Endothelial cell of umbilical vein (primary cell): ENCODE measurements at regions not wholly inside any gene's neighbourhood (a gene's known extent, or its start where the extent isn't known, plus 50 kb on each side); places are given as distances from the start of the nearest gene placed in this dataset.

Experiments
- BruUV-seq: library from RNA; stranded (reverse); fragments of 400-500 nt; replicated peaks from 2 replicates; lab custom pipeline; 2021; lab: Mats Ljungman, UMichigan
- CTCF ChIA-PET: fragments of 300-600, 350-600 bp; sonication (Branson Sonifier 250); formaldehyde crosslinking; loops from one replicate; lab custom pipeline; 2021; ENCODE audit warnings: antibody characterized with exemption, inconsistent platforms; lab: Charles Lee
- POLR2A ChIA-PET: fragments of 300-600, 350-600 bp; sonication (Branson Sonifier 250); formaldehyde crosslinking; loops from one replicate; lab custom pipeline; 2021; ENCODE audit warnings: antibody characterized with exemption, inconsistent platforms; lab: Charles Lee
- DNase-seq: peaks from one replicate; pipeline ENCODE4 v3.0.0-alpha.2; 2011; ENCODE audit warnings: low read depth, low spot score
- FAIRE-seq: peaks from 2 replicates; lab custom pipeline; 2011; peaks lifted over from hg19 to GRCh38; lab: Jason Lieb, UNC
- H2AFZ ChIP-seq: 2 replicates; pipeline ENCODE4 v1.6.0; 2012; ENCODE audit warnings: low read depth, low read length, control low read depth, inconsistent platforms
- H3K27ac ChIP-seq: 2 replicates; pipeline ENCODE4 v1.5.1; 2011; ENCODE audit warnings: low read depth, mild to moderate bottlenecking, control low read depth, low read length, moderate library complexity; ENCODE audit not compliant: insufficient read depth
- H3K27me3 ChIP-seq, 2 experiments: 2 replicates each; pipeline versions ENCODE4 v1.6.0 to v1.6.1; 2011; ENCODE audit warnings: low read length in 2 of 2, mixed read lengths in 1 of 2; ENCODE audit not compliant: control insufficient read depth in 2 of 2, insufficient read depth in 2 of 2
- H3K36me3 ChIP-seq, 2 experiments: 2 replicates in 1 of 2; 3 replicates in 1 of 2; pipeline ENCODE4 v1.5.1; 2011; ENCODE audit warnings: low read length in 2 of 2, mild to moderate bottlenecking in 1 of 2, moderate library complexity in 1 of 2; ENCODE audit not compliant: control insufficient read depth in 2 of 2, insufficient read depth in 2 of 2; ENCODE audit errors: extremely low read depth in 1 of 2
- H3K4me1 ChIP-seq: 3 replicates; pipeline ENCODE4 v1.5.1; 2011; ENCODE audit warnings: mild to moderate bottlenecking, low read length; ENCODE audit not compliant: control insufficient read depth, insufficient read depth; ENCODE audit errors: extremely low read depth
- H3K4me2 ChIP-seq: 2 replicates; pipeline ENCODE4 v1.6.1; 2011; ENCODE audit warnings: low read length, control low read depth, mixed read lengths; ENCODE audit not compliant: insufficient read depth
- H3K4me3 ChIP-seq, 3 experiments: fragments of 200-600 bp in 1 of 3; sonication (generic), shearing (Covaris generic) in 1 of 3; replicated peaks in 1 of 3; 2 replicates each; pipeline ENCODE4 v1.5.1; 2011 to 2016; ENCODE audit warnings: control low read depth in 3 of 3, low read length in 3 of 3, mild to moderate bottlenecking in 2 of 3, inconsistent platforms in 1 of 3, low read depth in 1 of 3, moderate library complexity in 1 of 3; ENCODE audit not compliant: insufficient read depth in 1 of 3
- H3K79me2 ChIP-seq: 2 replicates; pipeline ENCODE4 v1.6.0; 2012; ENCODE audit warnings: low read length, inconsistent platforms; ENCODE audit not compliant: control insufficient read depth, insufficient read depth
- H3K9ac ChIP-seq: replicated peaks from 2 replicates; pipeline ENCODE3; 2011; ENCODE audit warnings: low read length, control low read depth; ENCODE audit not compliant: insufficient read depth; ENCODE audit errors: extremely low read depth
- H3K9me1 ChIP-seq: replicated peaks from 3 replicates; pipeline ENCODE4 v1.6.0; 2011; ENCODE audit warnings: mild to moderate bottlenecking, low read length; ENCODE audit not compliant: control insufficient read depth, insufficient read depth; ENCODE audit errors: extremely low read depth
- H3K9me3 ChIP-seq: replicated peaks from 2 replicates; pipeline ENCODE4 v1.5.1; 2012; ENCODE audit warnings: low read length, inconsistent platforms; ENCODE audit not compliant: control insufficient read depth, insufficient read depth
- H4K20me1 ChIP-seq: replicated peaks from 2 replicates; pipeline ENCODE3; 2011; ENCODE audit warnings: mild to moderate bottlenecking, low read length; ENCODE audit not compliant: control insufficient read depth, insufficient read depth; ENCODE audit errors: extremely low read depth
- EZH2 ChIP-seq: IDR thresholded peaks from 2 replicates; pipeline ENCODE4 v1.6.1; 2012; ENCODE audit warnings: borderline replicate concordance, low read depth, mild to moderate bottlenecking, moderate library complexity, low read length, inconsistent platforms; ENCODE audit not compliant: severe bottlenecking
- FOS ChIP-seq: IDR thresholded peaks from 2 replicates; pipeline ENCODE4 v1.6.1; 2011; ENCODE audit warnings: mild to moderate bottlenecking, low read length, moderate library complexity, borderline replicate concordance; ENCODE audit not compliant: insufficient read depth
- GATA2 ChIP-seq: IDR thresholded peaks from 2 replicates; pipeline ENCODE4 v1.7.0; 2011; ENCODE audit warnings: low read depth, mild to moderate bottlenecking, moderate library complexity, mixed read lengths, low read length; ENCODE audit not compliant: insufficient read length, insufficient read depth
- JUN ChIP-seq: IDR thresholded peaks from 2 replicates; pipeline ENCODE4 v1.6.1; 2011; ENCODE audit warnings: borderline replicate concordance, low read depth; ENCODE audit not compliant: insufficient read length, insufficient read depth
- MYC ChIP-seq: IDR thresholded peaks from one replicate; pipeline ENCODE4 v1.6.1; 2011; ENCODE audit warnings: mild to moderate bottlenecking, low read depth, low read length
- POLR2A ChIP-seq: IDR thresholded peaks from 2 replicates; pipeline ENCODE4 v1.6.1; 2012; ENCODE audit warnings: low read depth, mild to moderate bottlenecking, control low read depth, low read length
- POLR2AphosphoS5 ChIP-seq: IDR thresholded peaks from 2 replicates; pipeline ENCODE4 v1.6.1; 2012; ENCODE audit warnings: low read depth, mild to moderate bottlenecking, control low read depth, low read length, moderate library complexity; ENCODE audit not compliant: insufficient read depth
- dilution Hi-C: fragments of 300-500 bp; cut with MboI; formaldehyde crosslinking; loops from one replicate; pipeline ENCODE4 v1.15.0; 2019; ENCODE audit warnings: low sequenced_read_pairs; ENCODE audit not compliant: extremely low pct_ligation_motif_present
- intact Hi-C: fragments of 100-400 bp; cut with micrococcal nuclease; formaldehyde crosslinking; loops from one replicate; pipeline ENCODE4 v1.10.0; 2022
- TF ChIP-seq, protein P1 (sequence below): IDR thresholded peaks from 2 replicates; pipeline ENCODE4 v1.6.1; 2011; ENCODE audit not compliant: insufficient read depth, insufficient read length
- TF ChIP-seq, protein P2 (sequence below), 2 donors: IDR thresholded peaks; 1 replicate in 1 of 2; 2 replicates in 1 of 2; pipeline ENCODE4 v1.5.1; 2011; ENCODE audit warnings: low read length in 2 of 2, mild to moderate bottlenecking in 2 of 2, moderate library complexity in 2 of 2, control low read depth in 1 of 2, inconsistent platforms in 1 of 2, low read depth in 1 of 2; ENCODE audit not compliant: insufficient read depth in 1 of 2; ENCODE audit errors: extremely low read depth in 1 of 2

GRCh38 chr2:144084114-144084661 lies 435.7 kb downstream of the ZEB2 start:
- no peaks in the 10 kb centered on the region for H4K20me1 ChIP-seq
- intact Hi-C loops (no loop called here), dilution Hi-C loops (no loop called here)
- no peaks in the 10 kb centered on the region for H3K9me1 ChIP-seq
- no peaks in the 10 kb centered on the region for H3K36me3 ChIP-seq
- DNase-seq (peak; percentile 16), FAIRE-seq (no peak)
- no peaks in the 10 kb centered on the region for H3K4me1 ChIP-seq
- no peak overlapping the region for H3K4me2 ChIP-seq
- no peak overlapping the region for H3K4me3 ChIP-seq
- no peaks in the 10 kb centered on the region for H3K9me3 ChIP-seq
- H3K27me3 ChIP-seq, result no peaks in the 10 kb centered on the region
- ChIA-PET POLR2A (no interaction called here), CTCF (interaction anchor here (1.6 kb wide), 1 partner anchor 15 kb away, joined by 6 read pairs; no protein-coding TSS in a partner anchor)
- no peaks in the 10 kb centered on the region for H3K79me2 ChIP-seq
- H2AFZ ChIP-seq, result no peak overlapping the region
- BruUV-seq, result no TSS peak
- no peak overlapping the region for H3K27ac ChIP-seq
- TF ChIP-seq MYC, result no peak
- TF ChIP-seq FOS, result peak; percentile 42
- no peak overlapping the region for H3K9ac ChIP-seq

- no peaks in the 10 kb centered on the region for H3K36me3 ChIP-seq
- H3K79me2 ChIP-seq, result no peaks in the 10 kb centered on the region
- CTCF ChIA-PET, result interaction anchor here (1.6 kb wide), 1 partner anchor 16 kb away, joined by 6 read pairs; no protein-coding TSS in a partner anchor
- POLR2A ChIA-PET, result no interaction called here
- no peaks in the 10 kb centered on the region for H4K20me1 ChIP-seq
- H3K9ac ChIP-seq, result no peak overlapping the region
- no peaks in the 10 kb centered on the region for H3K4me1 ChIP-seq
- no peak for DNase-seq
- dilution Hi-C loops (no loop called here), intact Hi-C loops (no loop called here)
- H3K9me1 ChIP-seq, result no peaks in the 10 kb centered on the region
- H3K9me3 ChIP-seq, result no peaks in the 10 kb centered on the region
- no peaks in the 10 kb centered on the region for H3K27me3 ChIP-seq
- BruUV-seq, result no TSS peak
- TF ChIP-seq POLR2A, result no peak
- no peak for TF ChIP-seq EZH2
- TF ChIP-seq GATA2, result no peak
- TF ChIP-seq, protein P1, sequence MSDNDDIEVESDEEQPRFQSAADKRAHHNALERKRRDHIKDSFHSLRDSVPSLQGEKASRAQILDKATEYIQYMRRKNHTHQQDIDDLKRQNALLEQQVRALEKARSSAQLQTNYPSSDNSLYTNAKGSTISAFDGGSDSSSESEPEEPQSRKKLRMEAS, result no peak
- TF ChIP-seq, protein P2, sequence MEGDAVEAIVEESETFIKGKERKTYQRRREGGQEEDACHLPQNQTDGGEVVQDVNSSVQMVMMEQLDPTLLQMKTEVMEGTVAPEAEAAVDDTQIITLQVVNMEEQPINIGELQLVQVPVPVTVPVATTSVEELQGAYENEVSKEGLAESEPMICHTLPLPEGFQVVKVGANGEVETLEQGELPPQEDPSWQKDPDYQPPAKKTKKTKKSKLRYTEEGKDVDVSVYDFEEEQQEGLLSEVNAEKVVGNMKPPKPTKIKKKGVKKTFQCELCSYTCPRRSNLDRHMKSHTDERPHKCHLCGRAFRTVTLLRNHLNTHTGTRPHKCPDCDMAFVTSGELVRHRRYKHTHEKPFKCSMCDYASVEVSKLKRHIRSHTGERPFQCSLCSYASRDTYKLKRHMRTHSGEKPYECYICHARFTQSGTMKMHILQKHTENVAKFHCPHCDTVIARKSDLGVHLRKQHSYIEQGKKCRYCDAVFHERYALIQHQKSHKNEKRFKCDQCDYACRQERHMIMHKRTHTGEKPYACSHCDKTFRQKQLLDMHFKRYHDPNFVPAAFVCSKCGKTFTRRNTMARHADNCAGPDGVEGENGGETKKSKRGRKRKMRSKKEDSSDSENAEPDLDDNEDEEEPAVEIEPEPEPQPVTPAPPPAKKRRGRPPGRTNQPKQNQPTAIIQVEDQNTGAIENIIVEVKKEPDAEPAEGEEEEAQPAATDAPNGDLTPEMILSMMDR (IDR thresholded peaks at IDR 0.05; ENCODE audit: extremely low read depth in 1 of 2, insufficient read depth in 1 of 2, low read depth in 1 of 2, low read length in 2 of 2), result no peak
- TF ChIP-seq JUN, result no peak
- no peak for TF ChIP-seq POLR2AphosphoS5
- TF ChIP-seq FOS, result no peak
- no peak for TF ChIP-seq MYC
- H3K4me3 ChIP-seq, result no peak overlapping the region
- no peak for FAIRE-seq
- H2AFZ ChIP-seq, result no peak overlapping the region
- no peak overlapping the region for H3K27ac ChIP-seq
- no peak overlapping the region for H3K4me2 ChIP-seq
These were observed 436.7 kb downstream of the ZEB2 start for GRCh38 chr2:144083211-144083610.
